ENCODE measurements at regions not wholly inside any gene's neighbourhood (a gene's known extent, or its start where the extent isn't known, plus 50 kb on each side); places are given as distances from the start of the nearest gene placed in this dataset.
"Not testable (repeated sequence)": the region's sequence is repeated elsewhere in the genome, so short reads cannot be mapped to it uniquely, and the experiment has no call there.

DNA sequence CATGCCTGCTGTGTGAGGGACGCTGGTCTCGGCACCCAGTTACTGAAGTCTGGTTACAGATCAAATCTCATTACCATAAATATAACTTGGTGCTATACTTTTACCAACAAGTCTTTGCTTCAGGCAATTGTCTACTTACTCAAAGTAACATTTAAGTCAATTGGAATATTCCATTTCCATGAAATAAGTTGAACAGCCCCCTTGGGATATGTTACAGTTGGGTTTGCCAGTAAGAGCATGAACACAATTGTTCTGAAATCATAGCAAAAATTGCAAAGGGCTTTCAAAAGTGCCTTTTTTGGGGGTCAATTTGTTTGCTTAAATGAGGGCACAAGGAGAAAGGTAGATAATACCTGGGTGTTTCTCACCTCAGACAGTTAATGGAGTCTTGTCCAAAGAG is 170.9 kb upstream of the EXOC2 start:
- no peak for DNase-seq (ENCODE audit: low read depth in 2 of 2)

DNA sequence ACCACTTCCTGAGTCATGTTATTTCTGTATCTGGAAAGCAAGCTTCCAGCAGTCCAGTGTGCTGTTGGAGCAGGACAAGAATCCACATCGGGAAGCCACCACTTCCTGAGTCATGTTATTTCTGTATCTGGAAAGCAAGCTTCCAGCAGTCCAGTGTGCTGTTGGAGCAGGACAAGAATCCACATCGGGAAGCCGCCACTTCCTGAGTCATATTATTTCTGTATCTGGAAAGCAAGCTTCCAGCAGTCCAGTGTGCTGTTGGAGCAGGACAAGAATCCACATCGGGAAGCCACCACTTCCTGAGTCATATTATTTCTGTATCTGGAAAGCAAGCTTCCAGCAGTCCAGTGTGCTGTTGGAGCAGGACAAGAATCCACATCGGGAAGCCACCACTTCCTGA is 170.2 kb upstream of the EXOC2 start:
- DNase-seq (ENCODE audit: low read depth in 2 of 2), result not testable (repeated sequence)

- DNase-seq (ENCODE audit: low read depth in 2 of 2), result no peak
Observed at GRCh38 chr6:859936-860335, 167.0 kb upstream of the EXOC2 start.

- no peak for DNase-seq (ENCODE audit: low read depth in 2 of 2)
Observed at GRCh38 chr6:854406-855118, 161.6 kb upstream of the EXOC2 start.

- not testable (repeated sequence) for DNase-seq (ENCODE audit: low read depth in 2 of 2)
Observed at GRCh38 chr6:852216-852615, 159.3 kb upstream of the EXOC2 start.

- no peak for DNase-seq (ENCODE audit: low read depth in 2 of 2)
Observed at GRCh38 chr6:849075-849506, 156.2 kb upstream of the EXOC2 start.

GRCh38 chr6:845566-845965 is 152.6 kb upstream of the EXOC2 start:
- DNase-seq (ENCODE audit: low read depth in 2 of 2), result no peak

- no peak for DNase-seq (ENCODE audit: low read depth in 2 of 2)
Observed at GRCh38 chr6:845101-845500, 152.2 kb upstream of the EXOC2 start.

- DNase-seq (ENCODE audit: low read depth in 2 of 2), result no peak
Observed at GRCh38 chr6:842141-842540, 149.2 kb upstream of the EXOC2 start.

DNA sequence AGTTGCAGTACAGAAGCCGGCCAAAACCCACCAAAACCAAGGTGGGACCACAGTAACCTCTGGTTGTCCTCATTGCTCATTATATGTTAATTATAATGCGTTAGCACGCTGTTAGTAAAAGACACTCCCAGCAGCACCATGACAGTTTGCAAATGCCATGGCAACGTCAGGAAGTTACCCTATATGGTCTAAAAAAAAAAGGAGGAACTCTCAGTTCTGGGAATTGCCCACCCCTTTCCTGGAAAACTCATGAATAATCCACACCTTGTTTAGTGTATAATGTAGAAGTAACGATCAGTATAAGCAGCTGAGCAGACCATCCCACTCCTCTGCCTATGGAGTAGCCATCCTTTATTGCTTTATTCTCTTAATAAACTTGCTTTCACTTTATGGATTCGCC is 148.6 kb upstream of the EXOC2 start:
- DNase-seq (ENCODE audit: low read depth in 2 of 2), result no peak

DNA sequence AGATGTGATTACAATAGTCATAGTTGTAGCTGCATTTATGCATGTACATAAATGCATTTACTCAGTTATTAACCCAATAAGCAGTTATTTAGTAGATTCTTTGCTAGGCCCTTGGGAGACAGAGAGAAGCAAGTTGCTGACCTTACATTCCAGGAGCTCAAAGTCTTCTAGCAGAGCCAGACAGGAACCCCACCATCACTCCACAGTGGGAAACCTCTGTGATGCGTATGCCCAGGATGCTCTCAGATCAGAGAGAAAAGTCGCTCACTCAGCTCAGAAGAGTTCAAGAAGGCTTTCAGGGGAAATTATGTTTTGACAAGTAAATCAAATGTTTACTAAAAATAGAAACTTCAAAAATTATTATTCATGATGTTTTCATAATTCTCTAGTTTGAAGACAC is 146.3 kb upstream of the EXOC2 start:
- no peak for DNase-seq (ENCODE audit: low read depth in 2 of 2)

GRCh38 chr6:837380-837779 is 144.4 kb upstream of the EXOC2 start:
- DNase-seq (ENCODE audit: low read depth in 2 of 2), result no peak

- DNase-seq (ENCODE audit: low read depth in 2 of 2), result no peak
Observed at GRCh38 chr6:836276-836853, 143.4 kb upstream of the EXOC2 start.

- no peak for DNase-seq (ENCODE audit: low read depth in 2 of 2)
Observed at GRCh38 chr6:835476-836160, 142.7 kb upstream of the EXOC2 start.

DNA sequence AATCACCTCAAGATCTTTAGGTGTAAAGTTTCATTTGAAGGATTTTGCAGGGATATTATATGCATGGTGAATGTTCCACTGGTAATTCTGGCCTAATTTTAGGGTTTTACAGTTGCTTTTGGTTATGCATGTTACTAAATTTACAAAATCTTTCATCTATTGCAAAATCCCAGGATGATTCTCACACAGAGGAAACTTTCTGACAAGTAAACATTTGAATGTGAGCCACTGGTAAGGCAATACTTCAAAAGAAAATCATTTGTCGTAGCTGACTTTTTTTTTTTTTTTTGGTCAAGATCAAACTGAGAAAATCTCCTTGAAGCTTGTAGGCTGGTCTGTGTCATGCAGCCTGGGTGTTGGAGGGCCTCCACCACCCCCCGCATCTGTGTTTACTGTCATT is 141.9 kb upstream of the EXOC2 start:
- no peak for DNase-seq (ENCODE audit: low read depth in 2 of 2)

GRCh38 chr6:834190-834589 is 141.3 kb upstream of the EXOC2 start:
- DNase-seq (ENCODE audit: low read depth in 2 of 2), result no peak

- not testable (repeated sequence) for DNase-seq (ENCODE audit: low read depth in 2 of 2)
Observed at GRCh38 chr6:832804-833203, 139.9 kb upstream of the EXOC2 start.

DNA sequence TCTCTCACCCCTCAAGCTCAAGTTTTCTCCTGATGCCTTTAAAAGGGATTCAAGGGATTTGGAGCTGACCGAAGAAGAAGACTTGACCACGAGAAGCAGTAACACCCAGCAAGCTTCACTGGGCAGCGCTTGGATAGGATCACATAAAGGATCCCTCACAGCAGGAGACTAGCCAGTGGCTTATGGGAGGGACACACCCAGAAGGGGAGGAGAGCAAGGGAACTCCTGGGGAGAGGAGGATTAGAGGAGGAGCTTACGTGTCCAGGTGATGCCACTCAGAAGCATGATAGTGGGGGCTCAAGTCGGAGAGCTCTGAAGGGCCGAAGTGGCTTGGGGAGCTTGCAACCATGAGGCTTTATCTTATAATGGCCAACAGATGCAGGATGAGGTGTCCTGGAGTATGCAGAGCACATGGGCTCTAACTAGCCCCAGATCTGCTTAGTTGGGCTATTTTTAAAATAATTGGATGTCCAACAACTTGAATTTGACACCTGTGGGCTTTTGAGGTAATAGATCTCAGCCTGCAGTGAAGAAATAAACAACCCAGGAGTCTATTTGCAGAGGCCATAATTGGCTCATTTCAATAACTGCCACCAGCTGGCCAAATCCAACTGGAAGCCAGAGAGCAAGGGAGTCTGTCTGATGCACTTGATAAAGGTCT is 137.9 kb upstream of the EXOC2 start:
- no peak for DNase-seq (ENCODE audit: low read depth in 2 of 2)

DNA sequence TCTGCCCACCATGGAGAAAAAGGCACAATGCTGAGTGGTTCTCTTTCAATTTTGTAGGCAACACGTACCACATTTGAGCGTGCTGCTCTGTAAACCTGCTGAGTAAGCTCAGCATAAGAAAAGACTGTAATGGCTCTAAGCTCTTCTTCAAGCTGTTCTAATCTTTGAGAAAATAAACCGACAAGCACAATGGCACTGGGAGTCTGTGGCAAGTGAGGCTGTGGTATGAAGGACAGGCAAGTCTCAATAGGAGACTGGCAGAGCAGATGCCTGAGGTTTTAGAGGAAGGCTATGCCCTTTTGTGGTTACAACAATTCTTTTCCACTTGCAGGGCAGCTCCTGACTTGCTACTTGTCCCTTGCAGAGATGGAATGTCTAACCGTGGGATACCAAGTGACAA is 136.7 kb upstream of the EXOC2 start:
- no peak for DNase-seq (ENCODE audit: low read depth in 2 of 2)

DNA sequence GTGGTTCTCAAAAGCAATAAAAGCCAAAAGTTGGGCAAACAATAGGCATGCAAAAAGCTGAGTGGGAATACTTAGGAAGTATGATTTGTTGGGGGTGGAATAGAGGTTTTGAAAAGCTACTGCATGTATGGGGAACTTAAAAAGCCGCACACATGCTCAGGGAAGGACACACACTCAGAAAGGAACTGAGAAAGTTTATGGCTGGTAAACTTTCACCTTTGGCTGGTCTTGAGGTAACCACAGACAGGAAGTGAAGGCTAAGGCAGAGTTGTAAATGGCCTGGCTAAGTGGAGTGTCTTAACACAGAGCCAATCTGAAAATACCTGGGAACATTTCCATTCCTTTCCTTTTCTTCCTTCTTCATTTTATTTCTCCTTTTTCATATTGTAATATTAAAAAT is 134.5 kb upstream of the EXOC2 start:
- no peak for DNase-seq (ENCODE audit: low read depth in 2 of 2)

DNA sequence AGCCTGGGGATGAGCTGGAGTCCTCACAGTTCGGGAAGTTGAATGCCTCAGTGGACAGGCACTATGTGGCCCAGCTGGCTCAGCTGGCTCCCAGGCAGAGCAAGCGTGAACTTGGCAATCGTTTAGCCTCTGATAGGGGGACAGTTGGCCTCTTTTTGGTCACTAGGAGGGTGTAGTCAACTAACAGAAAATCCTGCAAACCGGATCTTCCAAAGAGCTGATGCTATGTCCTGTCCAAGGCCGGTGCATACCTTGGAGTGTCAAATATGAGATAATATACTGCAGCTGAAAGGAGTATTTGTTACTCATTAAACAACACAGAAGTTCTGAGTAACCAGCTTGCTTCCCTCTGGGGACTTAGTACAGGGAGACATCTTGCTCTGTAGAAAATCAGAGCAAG is 126.2 kb upstream of the EXOC2 start:
- DNase-seq (ENCODE audit: low read depth in 2 of 2), result no peak

- DNase-seq (ENCODE audit: low read depth in 2 of 2), result no peak
Observed at GRCh38 chr6:818196-818595, 125.3 kb upstream of the EXOC2 start.

Data from stimulated activated CD4-positive, alpha-beta T cell treated with anti-CD3 and anti-CD28 coated beads, Interleukin-15, amount 100 ng/mL, for 48 hours (primary cell).